Psoas muscle (tissue), 7 donors: ENCODE measurements at regions not wholly inside any gene's neighbourhood (a gene's known extent, or its start where the extent isn't known, plus 50 kb on each side); places are given as distances from the start of the nearest gene placed in this dataset.
"Not testable (repeated sequence)": the region's sequence is repeated elsewhere in the genome, so short reads cannot be mapped to it uniquely, and the experiment has no call there.

Experiments used
- ATAC-seq, 4 donors: fragments of 200-7000 bp; cut with Tn5 transposase; one replicate each; pipeline ENCODE4 v1.9.1; 2020; ENCODE audit warnings: moderate library complexity in 3 of 4, mild to moderate bottlenecking in 2 of 4
- DNase-seq, 2 donors: peaks; one replicate each; pipeline ENCODE4 v3.0.0-alpha.2; 2020
- H3K27ac ChIP-seq: fragments of 200-600 bp; one replicate; pipeline ENCODE4 v1.8.0; 2022
- H3K27me3 ChIP-seq, 3 donors: fragments of 200-600 bp in 1 of 3; one replicate each; pipeline versions ENCODE4 v1.6.1 to v1.8.0; 2013 to 2022; ENCODE audit warnings: low read length in 2 of 3, mild to moderate bottlenecking in 2 of 3, moderate library complexity in 1 of 3; ENCODE audit not compliant: insufficient read depth in 3 of 3
- H3K36me3 ChIP-seq, 2 donors: fragments of 200-600 bp in 1 of 2; one replicate each; pipeline versions ENCODE4 v1.6.1 to v1.8.0; 2013 to 2022; ENCODE audit warnings: low read depth in 1 of 2, mild to moderate bottlenecking in 1 of 2, moderate library complexity in 1 of 2; ENCODE audit not compliant: insufficient read depth in 1 of 2
- H3K4me1 ChIP-seq: fragments of 200-600 bp; one replicate; pipeline ENCODE4 v1.8.0; 2022
- H3K4me3 ChIP-seq: fragments of 200-600 bp; one replicate; pipeline ENCODE4 v1.8.0; 2022; ENCODE audit warnings: mild to moderate bottlenecking
- H3K9me3 ChIP-seq: fragments of 200-600 bp; one replicate; pipeline ENCODE4 v1.8.0; 2022
- CTCF ChIP-seq: fragments of 200-600 bp; IDR thresholded peaks from one replicate; pipeline ENCODE4 v1.8.0; 2022; ENCODE audit warnings: antibody characterized with exemption
- WGBS, 3 donors: extraction: QIAGEN DNeasy Blood & Tissue Kit; methylation state at CpG; one replicate each; pipeline versions ENCODE4 v1.1.6 to v1.1.7; 2013; 5-methylcytosine and 5-hydroxymethylcytosine counted together
- intact Hi-C, 2 donors: fragments of 100-400 bp; cut with DNase I; formaldehyde crosslinking; loops; one replicate each; pipeline versions ENCODE4 v1.11.0 to v1.14.2; 2022
- donor health status: healthy with polysubstance abuse.
- donor health status: DM: no; HTN: no; CAD: no; lungs with moderate emphysema.
- donor health status: Bipolar disorder and iron deficiency.
- donor health status: healthy.
- donor health status: DM: yes; HTN: yes; CAD: no.
- donor health status: DM: no; HTN: no; CAD: no.
- donor health status: DM: yes; HTN: yes; CAD: no.

- no peak overlapping the region for H3K27ac ChIP-seq
- H3K27me3 ChIP-seq = no peaks in the 10 kb centered on the region
- no peaks in the 10 kb centered on the region for H3K9me3 ChIP-seq
- DNase-seq (no peak), ATAC-seq (no peak)
- 75 to 85% (median 77%) methylated on average over 7 of the region's 7 CpGs for WGBS, 3 donors
- no peaks in the 10 kb centered on the region for H3K4me1 ChIP-seq
- intact Hi-C loops = no loop called here
- no peaks in the 10 kb centered on the region for H3K36me3 ChIP-seq
- H3K4me3 ChIP-seq = no peak overlapping the region
- TF ChIP-seq CTCF = no peak
These were observed 115.8 kb upstream of the NPAS2 start for GRCh38 chr2:100704156-100704555.

- no peak for ATAC-seq
- intact Hi-C loops = no loop called here
- 94 to 95% (median 95%) methylated on average over 8 of the region's 8 CpGs for WGBS, 3 donors
These were observed 115.2 kb upstream of the NPAS2 start for GRCh38 chr2:100704711-100705110.

GRCh38 chr2:100707016-100707947, 112.7 kb upstream of the NPAS2 start:
- no peaks in the 10 kb centered on the region for H3K36me3 ChIP-seq
- no peak overlapping the region for H3K27ac ChIP-seq
- no peaks in the 10 kb centered on the region for H3K4me1 ChIP-seq
- intact Hi-C loops = no loop called here
- TF ChIP-seq CTCF = no peak
- ATAC-seq (no peak), DNase-seq (no peak)
- no peaks in the 10 kb centered on the region for H3K9me3 ChIP-seq
- H3K4me3 ChIP-seq = no peak overlapping the region
- 77 to 81% (median 78%) methylated on average over 21 of the region's 21 CpGs for whole genome bisulfite sequencing, 3 donors
- H3K27me3 ChIP-seq = no peaks in the 10 kb centered on the region

More at GRCh38 chr2:100704711-100705110, 115.2 kb upstream of the NPAS2 start:
- H3K27me3 ChIP-seq = no peaks in the 10 kb centered on the region
- no peak for TF ChIP-seq CTCF
- no peak overlapping the region for H3K4me3 ChIP-seq
- H3K9me3 ChIP-seq = no peaks in the 10 kb centered on the region
- H3K4me1 ChIP-seq = no peaks in the 10 kb centered on the region
- no peak overlapping the region for H3K27ac ChIP-seq
- H3K36me3 ChIP-seq = no peaks in the 10 kb centered on the region
- DNase-seq = no peak

- TF ChIP-seq CTCF = no peak
- DNase-seq = no peak
- no peak overlapping the region for H3K27ac ChIP-seq
- intact Hi-C loops = no loop called here
- no peaks in the 10 kb centered on the region for H3K4me1 ChIP-seq
- WGBS, 3 donors = 63 to 80% (median 65%) methylated on average over 3 of the region's 3 CpGs
- ATAC-seq = no peak
- no peaks in the 10 kb centered on the region for H3K9me3 ChIP-seq
- H3K27me3 ChIP-seq = no peaks in the 10 kb centered on the region
- no peaks in the 10 kb centered on the region for H3K36me3 ChIP-seq
- H3K4me3 ChIP-seq = no peak overlapping the region
These were observed 111.6 kb upstream of the NPAS2 start for GRCh38 chr2:100708333-100708732.

- TF ChIP-seq CTCF = no peak
- 36 to 64% (median 41%) methylated on average over 2 of the region's 2 CpGs for WGBS, 3 donors
- Histone ChIP-seq H3K4me1 (no peaks in the 10 kb centered on the region), H3K9me3 (no peaks in the 10 kb centered on the region), H3K4me3 (no peak overlapping the region), H3K36me3 (no peaks in the 10 kb centered on the region), H3K27me3 (no peaks in the 10 kb centered on the region), H3K27ac (no peak overlapping the region)
- intact Hi-C loops = no loop called here
- ATAC-seq (no peak), DNase-seq (no peak)
These were observed 106.8 kb upstream of the NPAS2 start for GRCh38 chr2:100713106-100713505.

GRCh38 chr2:100714396-100715010, 105.4 kb upstream of the NPAS2 start:
- peak in 2 of 4 donors; percentile 59 to 75 for ATAC-seq
- WGBS, 3 donors = 69 to 84% (median 70%) methylated on average over 5 of the region's 5 CpGs
- intact Hi-C loops, DNase-seq, H3K9me3 ChIP-seq, H3K4me1 ChIP-seq, H3K4me3 ChIP-seq, H3K27ac ChIP-seq, H3K27me3 ChIP-seq, H3K36me3 ChIP-seq: not testable (repeated sequence)

- H3K27me3 ChIP-seq, intact Hi-C loops, H3K36me3 ChIP-seq, H3K4me3 ChIP-seq, H3K4me1 ChIP-seq, ATAC-seq, DNase-seq, H3K27ac ChIP-seq, H3K9me3 ChIP-seq: not testable (repeated sequence)
- 38 to 65% (median 46%) methylated on average over 4 of the region's 4 CpGs for WGBS, 3 donors
These were observed 104.1 kb upstream of the NPAS2 start for GRCh38 chr2:100715861-100716260.
